IMR-90 (cell line): ENCODE measurements at regions not wholly inside any gene's neighbourhood (a gene's known extent, or its start where the extent isn't known, plus 50 kb on each side); places are given as distances from the start of the nearest gene placed in this dataset.

Source experiments
- ATAC-seq: fragments of 200-7000 bp; cut with Tn5 transposase; 2 replicates; pipeline ENCODE4 v1.9.1; 2020; ENCODE audit warnings: low read depth, mild to moderate bottlenecking, moderate library complexity
- BruUV-seq: library from RNA; stranded (reverse); fragments of 400-500 nt; replicated peaks from 2 replicates; lab custom pipeline; 2021; lab: Mats Ljungman, UMichigan
- CTCF ChIA-PET: fragments of 300-600 bp; formaldehyde crosslinking; extraction: SDS; loops from one replicate; lab custom pipeline; 2021; ENCODE audit warnings: antibody characterized with exemption; lab: Yijun Ruan, JAX
- POLR2A ChIA-PET: fragments of 300-600 bp; sonication (Branson Sonifier 250); formaldehyde crosslinking; loops from one replicate; lab custom pipeline; 2022; ENCODE audit warnings: antibody characterized with exemption; ENCODE audit not compliant: unreplicated experiment; lab: Charles Lee
- DNase-seq: peaks from one replicate; pipeline ENCODE4 v3.0.0; 2013
- H2AFZ ChIP-seq: replicated peaks from 2 replicates; pipeline ENCODE3; 2013; ENCODE audit warnings: low read length, mild to moderate bottlenecking; ENCODE audit not compliant: poor library complexity
- H2AK5ac ChIP-seq: 2 replicates; pipeline ENCODE4 v1.6.1; 2013; ENCODE audit warnings: low read depth, low read length, inconsistent platforms
- H2AK9ac ChIP-seq: replicated peaks from 2 replicates; pipeline ENCODE3; 2013; ENCODE audit warnings: mild to moderate bottlenecking, low read depth, low read length, moderate library complexity; ENCODE audit not compliant: poor library complexity
- H2BK120ac ChIP-seq: 2 replicates; pipeline ENCODE4 v1.6.1; 2013; ENCODE audit warnings: low read depth, low read length, inconsistent platforms
- H2BK15ac ChIP-seq: 3 replicates; pipeline ENCODE4 v1.6.1; 2013; ENCODE audit warnings: low read depth, low read length, inconsistent platforms
- H2BK20ac ChIP-seq: 2 replicates; pipeline ENCODE4 v1.6.1; 2013; ENCODE audit warnings: low read depth, mild to moderate bottlenecking, inconsistent platforms, low read length, moderate library complexity
- H2BK5ac ChIP-seq: 2 replicates; pipeline ENCODE4 v1.6.1; 2013; ENCODE audit warnings: mild to moderate bottlenecking, low read depth, low read length, inconsistent platforms; ENCODE audit not compliant: poor library complexity, severe bottlenecking
- H3K14ac ChIP-seq: replicated peaks from 2 replicates; pipeline ENCODE4 v1.6.1; 2013; ENCODE audit warnings: low read depth, low read length, inconsistent platforms
- H3K18ac ChIP-seq: 2 replicates; pipeline ENCODE4 v1.6.1; 2013; ENCODE audit warnings: low read depth, low read length, control low read depth
- H3K23ac ChIP-seq: 2 replicates; pipeline ENCODE4 v1.6.1; 2013; ENCODE audit warnings: low read depth, low read length, inconsistent platforms
- H3K27ac ChIP-seq: 2 replicates; pipeline ENCODE4 v1.5.1; 2013; ENCODE audit warnings: mild to moderate bottlenecking, control low read depth, low read length; ENCODE audit not compliant: insufficient read depth
- H3K27me3 ChIP-seq: 2 replicates; pipeline ENCODE4 v1.6.1; 2013; ENCODE audit warnings: low read length; ENCODE audit not compliant: control insufficient read depth, insufficient read depth
- H3K36me3 ChIP-seq: 2 replicates; pipeline ENCODE4 v1.6.1; 2013; ENCODE audit warnings: low read length, mixed read lengths; ENCODE audit not compliant: control insufficient read depth, insufficient read depth
- H3K4ac ChIP-seq: 2 replicates; pipeline ENCODE4 v1.6.1; 2013; ENCODE audit warnings: low read depth, low read length, inconsistent platforms
- H3K4me1 ChIP-seq: 2 replicates; pipeline ENCODE4 v1.6.1; 2013; ENCODE audit warnings: low read length, mixed read lengths; ENCODE audit not compliant: control insufficient read depth, insufficient read depth
- H3K4me2 ChIP-seq: 2 replicates; pipeline ENCODE4 v1.6.1; 2013; ENCODE audit warnings: low read depth, mild to moderate bottlenecking, control low read depth, low read length, moderate library complexity
- H3K4me3 ChIP-seq: 2 replicates; pipeline ENCODE4 v1.5.1; 2013; ENCODE audit warnings: low read depth, mild to moderate bottlenecking, control low read depth, low read length, moderate library complexity; ENCODE audit not compliant: insufficient read depth
- H3K56ac ChIP-seq: 2 replicates; pipeline ENCODE4 v1.6.1; 2013; ENCODE audit warnings: low read length, inconsistent platforms; ENCODE audit not compliant: insufficient read depth; ENCODE audit errors: extremely low read depth
- H3K79me1 ChIP-seq, 2 experiments: 2 replicates each; pipeline ENCODE4 v1.6.1; 2013; ENCODE audit warnings: low read length in 2 of 2, inconsistent platforms in 1 of 2, low read depth in 1 of 2
- H3K9ac ChIP-seq: 2 replicates; pipeline ENCODE4 v1.6.1; 2013; ENCODE audit warnings: low read depth, low read length, control low read depth
- H3K9me1 ChIP-seq: 2 replicates; pipeline ENCODE4 v1.6.1; 2013; ENCODE audit warnings: low read length, inconsistent platforms; ENCODE audit not compliant: insufficient read depth
- H3K9me3 ChIP-seq: 2 replicates; pipeline ENCODE4 v1.6.1; 2013; ENCODE audit warnings: low read length; ENCODE audit not compliant: control insufficient read depth, insufficient read depth
- H4K20me1 ChIP-seq: 2 replicates; pipeline ENCODE4 v1.6.1; 2013; ENCODE audit warnings: low read length, inconsistent platforms; ENCODE audit not compliant: insufficient read depth
- H4K5ac ChIP-seq: 2 replicates; pipeline ENCODE4 v1.6.1; 2013; ENCODE audit warnings: mild to moderate bottlenecking, low read depth, low read length, control low read depth
- H4K8ac ChIP-seq, 2 experiments: 2 replicates each; pipeline ENCODE4 v1.6.1; 2013; ENCODE audit warnings: low read depth in 2 of 2, low read length in 2 of 2, control low read depth in 1 of 2, inconsistent platforms in 1 of 2
- H4K91ac ChIP-seq: 2 replicates; pipeline ENCODE4 v1.6.1; 2013; ENCODE audit warnings: low read depth, low read length, inconsistent platforms; ENCODE audit not compliant: insufficient read depth
- MAFK ChIP-seq: IDR thresholded peaks from 2 replicates; pipeline ENCODE4 v1.6.1; 2012; ENCODE audit warnings: low read depth, low read length, improper control_type of control experiment
- WGBS, 2 experiments: methylation state at CpG; one replicate each; pipeline versions ENCODE4 v1.1.5 to v1.1.7; 2013; ENCODE audit warnings: missing lambda C conversion rate in 2 of 2; ENCODE audit not compliant: insufficient read length in 1 of 2; ENCODE audit errors: extremely low coverage in 2 of 2; 5-methylcytosine and 5-hydroxymethylcytosine counted together
- dilution Hi-C: fragments of 300-500 bp; cut with HindIII; formaldehyde crosslinking; loops from one replicate; pipeline ENCODE4 v1.14.3; 2018; ENCODE audit warnings: low sequenced_read_pairs; ENCODE audit not compliant: unreplicated experiment
- in situ Hi-C: fragments of 300-500 bp; cut with MboI; formaldehyde crosslinking; loops from 3 replicates; pipeline ENCODE4 v1.14.3; 2019; ENCODE audit warnings: low sequenced_read_pairs, inconsistent platforms, mixed read lengths
- intact Hi-C: fragments of 100-400 bp; cut with micrococcal nuclease; formaldehyde crosslinking; loops from 2 replicates; pipeline ENCODE4 v1.10.0; 2022

DNA sequence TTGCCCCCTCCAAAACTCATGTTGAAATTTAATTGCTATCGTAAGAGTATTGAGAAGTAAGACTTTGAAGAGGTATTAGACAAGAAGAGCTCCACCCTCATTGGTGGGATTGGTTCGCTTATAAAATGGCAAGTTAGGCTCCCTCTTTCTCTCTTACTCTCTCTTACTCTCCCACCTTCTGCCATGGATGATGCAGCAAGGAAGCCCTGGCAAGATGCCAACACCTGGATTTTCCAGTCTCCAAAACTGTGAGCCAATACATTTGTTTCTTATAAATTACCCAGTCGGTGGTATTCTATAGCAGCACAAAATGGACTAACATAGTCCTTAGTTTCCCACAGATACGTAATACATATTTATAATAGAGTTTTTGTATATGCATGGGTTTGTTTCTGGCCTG, 119.4 kb downstream of the DDIT4L start:
- DNase-seq (no peak), ATAC-seq (no peak)
- Histone ChIP-seq H4K5ac (no peak overlapping the region), H3K14ac (no peak overlapping the region), H3K4me2 (no peak overlapping the region), H3K9ac (no peak overlapping the region), H3K4me3 (no peak overlapping the region), H2AK9ac (no peak overlapping the region), H2BK20ac (no peak overlapping the region), H2AK5ac (no peak overlapping the region), H3K9me3 (no peaks in the 10 kb centered on the region), H3K4me1 (no peaks in the 10 kb centered on the region), H3K79me1 (no peaks in the 10 kb centered on the region), H4K20me1 (no peaks in the 10 kb centered on the region), H3K4ac (no peak overlapping the region), H2BK120ac (no peak overlapping the region), H3K36me3 (no peaks in the 10 kb centered on the region), H3K27ac (no peak overlapping the region), H3K56ac (no peak overlapping the region), H3K18ac (no peak overlapping the region), H2BK15ac (no peak overlapping the region), H2BK5ac (no peak overlapping the region), H2AFZ (no peak overlapping the region), H3K27me3 (peaks cover 2% of the 10 kb centered on the region), H3K9me1 (no peaks in the 10 kb centered on the region; the same call in 1 of the 2 replicates), H4K91ac (no peak overlapping the region), H4K8ac (no peak overlapping the region), H3K23ac (no peak overlapping the region)
- in situ Hi-C loops (loop anchor here (25.0 kb wide), 1 partner anchor 509 kb away; the partner anchor contains the start of genes MTTP and TRMT10A), intact Hi-C loops (no loop called here), dilution Hi-C loops (no loop called here)
- no peak for TF ChIP-seq MAFK
- no TSS peak for BruUV-seq
- CTCF ChIA-PET, result no interaction called here
- no CpG with 5 or more reads among the region's 4 CpGs for WGBS, 2 experiments
- POLR2A ChIA-PET, result no interaction called here
